GM23248 (cell line): ENCODE measurements at regions not wholly inside any gene's neighbourhood (a gene's known extent, or its start where the extent isn't known, plus 50 kb on each side); places are given as distances from the start of the nearest gene placed in this dataset.

Source experiments
- EZH2 ChIP-seq: fragments of 200-600 bp; sonication (generic); IDR thresholded peaks from 2 replicates; pipeline ENCODE4 v1.6.1; 2018; ENCODE audit warnings: antibody characterized with exemption, mild to moderate bottlenecking; ENCODE audit not compliant: insufficient read depth, poor library complexity, severe bottlenecking
- EZH2phosphoT487 ChIP-seq: fragments of 200-600 bp; sonication (generic); IDR thresholded peaks from 2 replicates; pipeline ENCODE4 v1.6.1; 2018; ENCODE audit warnings: antibody characterized with exemption, moderate library complexity, mild to moderate bottlenecking, low read depth; ENCODE audit not compliant: insufficient read depth

DNA sequence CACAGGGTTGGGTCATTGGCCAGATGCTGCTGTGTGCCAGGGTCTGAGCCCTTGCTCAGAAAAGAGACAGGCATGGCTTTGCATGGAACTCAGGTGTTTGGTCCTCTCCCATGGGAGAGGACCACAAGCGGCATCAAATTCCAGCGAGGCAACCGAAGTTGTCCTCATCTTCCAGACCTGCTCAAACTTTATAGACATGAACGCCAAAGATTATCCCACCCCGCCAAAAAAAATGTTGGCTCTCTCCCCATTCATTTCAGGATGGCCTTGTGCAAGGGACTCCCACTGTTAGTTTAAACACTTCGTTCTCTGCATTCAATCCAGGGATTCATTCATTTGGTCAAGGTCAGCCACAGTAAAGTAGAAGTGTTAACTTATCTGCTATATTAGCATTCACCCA lies 360.8 kb upstream of the ZFHX3 start:
- TF ChIP-seq EZH2 (no peak), EZH2phosphoT487 (no peak)
